DOHH2 (cell line): ENCODE measurements at regions not wholly inside any gene's neighbourhood (a gene's known extent, or its start where the extent isn't known, plus 50 kb on each side); places are given as distances from the start of the nearest gene placed in this dataset.
"Not testable (repeated sequence)": the region's sequence is repeated elsewhere in the genome, so short reads cannot be mapped to it uniquely, and the experiment has no call there.

Source experiments
- H3F3A ChIP-seq: fragments of 200-600 bp; sonication (generic), shearing (Covaris generic); 2 replicates; pipeline ENCODE4 v1.6.0; 2016; ENCODE audit warnings: antibody characterized with exemption, mild to moderate bottlenecking; ENCODE audit not compliant: control insufficient read depth, insufficient read depth
- H3K27ac ChIP-seq: fragments of 200-600 bp; sonication (generic); 2 replicates; pipeline ENCODE4 v1.5.1; 2014; ENCODE audit warnings: low read depth, mild to moderate bottlenecking, low read length, moderate library complexity
- H3K27me3 ChIP-seq: fragments of 200-600 bp; sonication (generic); 2 replicates; pipeline ENCODE4 v1.6.1; 2014; ENCODE audit warnings: mild to moderate bottlenecking, low read length, mixed read lengths; ENCODE audit not compliant: control insufficient read depth
- H3K36me3 ChIP-seq: fragments of 200-600 bp; sonication (generic); 2 replicates; pipeline ENCODE4 v1.6.1; 2014; ENCODE audit warnings: mild to moderate bottlenecking, low read length, moderate library complexity, mixed read lengths; ENCODE audit not compliant: control insufficient read depth
- H3K4me1 ChIP-seq: fragments of 200-600 bp; sonication (generic); 2 replicates; pipeline ENCODE4 v1.6.1; 2014; ENCODE audit warnings: mild to moderate bottlenecking, low read length, mixed read lengths; ENCODE audit not compliant: control insufficient read depth
- H3K4me2 ChIP-seq: fragments of 200-600 bp; sonication (generic); 2 replicates; pipeline ENCODE4 v1.6.0; 2014; ENCODE audit warnings: mild to moderate bottlenecking, low read length, moderate library complexity
- H3K4me3 ChIP-seq: fragments of 200-600 bp; sonication (generic); 2 replicates; pipeline ENCODE4 v1.5.1; 2014; ENCODE audit warnings: mild to moderate bottlenecking, low read length, mixed read lengths
- H3K79me2 ChIP-seq: fragments of 200-600 bp; sonication (generic); 2 replicates; pipeline ENCODE4 v1.6.1; 2014; ENCODE audit warnings: mild to moderate bottlenecking, low read length, mixed read lengths; ENCODE audit not compliant: control insufficient read depth
- H3K9me2 ChIP-seq: fragments of 200-600 bp; sonication (generic); replicated peaks from 2 replicates; pipeline ENCODE4 v1.6.1; 2014; ENCODE audit warnings: mild to moderate bottlenecking, low read length, mixed read lengths; ENCODE audit not compliant: control insufficient read depth
- H3K9me3 ChIP-seq: fragments of 200-600 bp; sonication (generic); 2 replicates; pipeline ENCODE4 v1.6.1; 2014; ENCODE audit warnings: antibody characterized with exemption, low read length, mixed read lengths; ENCODE audit not compliant: control insufficient read depth, insufficient read depth
- H4K20me1 ChIP-seq: fragments of 200-600 bp; sonication (generic); 2 replicates; pipeline ENCODE4 v1.6.0; 2014; ENCODE audit warnings: low read depth, mild to moderate bottlenecking, antibody characterized with exemption, low read length, moderate library complexity; ENCODE audit not compliant: control insufficient read depth, insufficient read depth
- EZH2phosphoT487 ChIP-seq: fragments of 200-600 bp; sonication (generic); IDR thresholded peaks from 2 replicates; pipeline ENCODE4 v1.6.1; 2017; ENCODE audit warnings: borderline replicate concordance, mild to moderate bottlenecking, antibody characterized with exemption, low read length, moderate library complexity, mixed read lengths
- TF ChIP-seq, protein P1 (sequence below): fragments of 200-600 bp; sonication (generic); IDR thresholded peaks from one replicate; pipeline ENCODE4 v1.5.1; 2014; ENCODE audit warnings: antibody characterized with exemption, mild to moderate bottlenecking, low read depth, low read length; ENCODE audit not compliant: poor library complexity, severe bottlenecking

DNA sequence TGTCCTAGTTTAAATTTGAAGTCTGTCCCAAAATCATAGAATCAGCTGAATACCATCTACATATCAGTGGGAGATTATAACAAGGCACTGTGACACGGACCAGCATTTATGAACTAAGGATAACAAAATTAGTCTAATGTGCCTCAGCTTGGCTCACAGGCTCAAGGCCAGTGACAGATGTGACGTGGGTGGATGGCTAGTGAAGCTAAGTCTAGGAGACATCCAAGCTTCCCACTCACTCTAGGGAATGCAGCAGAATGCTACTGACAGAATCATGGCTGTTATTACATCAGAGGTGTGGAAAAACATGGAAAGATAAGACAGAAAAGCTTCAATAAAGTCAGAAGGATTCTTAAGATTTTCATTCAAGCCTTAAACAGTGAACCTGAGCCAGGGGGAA lies 329.9 kb downstream of the NAF1 start:
- no peaks in the 10 kb centered on the region for H3K9me3 ChIP-seq
- H3K4me2 ChIP-seq: no peak overlapping the region
- no peak overlapping the region for H3K27ac ChIP-seq
- H3K4me3 ChIP-seq: no peak overlapping the region
- H3F3A ChIP-seq: no peaks in the 10 kb centered on the region
- TF ChIP-seq, protein P1, sequence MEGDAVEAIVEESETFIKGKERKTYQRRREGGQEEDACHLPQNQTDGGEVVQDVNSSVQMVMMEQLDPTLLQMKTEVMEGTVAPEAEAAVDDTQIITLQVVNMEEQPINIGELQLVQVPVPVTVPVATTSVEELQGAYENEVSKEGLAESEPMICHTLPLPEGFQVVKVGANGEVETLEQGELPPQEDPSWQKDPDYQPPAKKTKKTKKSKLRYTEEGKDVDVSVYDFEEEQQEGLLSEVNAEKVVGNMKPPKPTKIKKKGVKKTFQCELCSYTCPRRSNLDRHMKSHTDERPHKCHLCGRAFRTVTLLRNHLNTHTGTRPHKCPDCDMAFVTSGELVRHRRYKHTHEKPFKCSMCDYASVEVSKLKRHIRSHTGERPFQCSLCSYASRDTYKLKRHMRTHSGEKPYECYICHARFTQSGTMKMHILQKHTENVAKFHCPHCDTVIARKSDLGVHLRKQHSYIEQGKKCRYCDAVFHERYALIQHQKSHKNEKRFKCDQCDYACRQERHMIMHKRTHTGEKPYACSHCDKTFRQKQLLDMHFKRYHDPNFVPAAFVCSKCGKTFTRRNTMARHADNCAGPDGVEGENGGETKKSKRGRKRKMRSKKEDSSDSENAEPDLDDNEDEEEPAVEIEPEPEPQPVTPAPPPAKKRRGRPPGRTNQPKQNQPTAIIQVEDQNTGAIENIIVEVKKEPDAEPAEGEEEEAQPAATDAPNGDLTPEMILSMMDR: no peak
- no peaks in the 10 kb centered on the region for H3K4me1 ChIP-seq
- H3K36me3 ChIP-seq: no peaks in the 10 kb centered on the region
- no peaks in the 10 kb centered on the region for H4K20me1 ChIP-seq
- H3K79me2 ChIP-seq: no peaks in the 10 kb centered on the region
- H3K9me2 ChIP-seq: no peaks in the 10 kb centered on the region; the same call in 1 of the 2 replicates
- no peaks in the 10 kb centered on the region for H3K27me3 ChIP-seq

DNA sequence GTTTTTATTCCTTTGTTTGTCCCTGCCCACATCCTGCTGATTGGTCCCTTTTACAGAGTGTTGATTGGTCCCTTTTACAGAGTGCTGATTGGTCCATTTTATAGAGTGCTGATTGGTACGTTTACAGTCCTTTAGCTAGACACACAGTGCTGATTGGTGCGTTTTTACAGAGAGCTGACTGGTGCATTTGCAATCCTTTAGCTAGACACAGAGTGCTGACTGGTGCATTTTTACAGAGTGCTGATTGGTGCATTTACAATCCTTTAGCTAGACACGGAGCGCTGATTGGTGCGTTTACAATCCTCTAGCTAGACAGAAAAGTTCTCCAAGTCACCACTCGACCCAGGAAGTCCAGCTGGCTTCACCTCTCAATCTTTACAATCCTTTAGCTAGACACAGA lies 330.4 kb downstream of the NAF1 start:
- not testable (repeated sequence) for H3K9me3 ChIP-seq, H3K36me3 ChIP-seq, H3K4me3 ChIP-seq, H4K20me1 ChIP-seq, H3K9me2 ChIP-seq, H3F3A ChIP-seq, H3K79me2 ChIP-seq, H3K4me1 ChIP-seq, H3K4me2 ChIP-seq, H3K27ac ChIP-seq, H3K27me3 ChIP-seq

DNA sequence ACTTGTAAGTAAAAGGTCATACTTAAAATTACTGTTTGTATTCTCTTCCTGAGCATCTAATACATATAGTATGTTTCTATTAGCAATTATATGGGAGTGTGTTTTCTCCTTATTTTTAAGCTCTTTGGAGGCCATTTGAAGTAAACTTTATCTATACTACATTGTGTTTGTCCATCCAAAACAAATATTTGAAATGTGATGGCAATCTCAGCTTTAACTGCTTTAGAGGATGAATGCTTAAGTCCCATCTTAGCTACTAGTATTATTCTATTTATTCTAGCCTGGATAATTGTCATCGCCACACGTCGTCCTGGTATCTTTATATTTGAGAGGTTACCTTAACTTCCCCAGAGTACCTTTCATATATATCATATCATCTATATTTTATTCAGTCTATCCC lies 335.8 kb downstream of the NAF1 start:
- no peak for TF ChIP-seq EZH2phosphoT487
- TF ChIP-seq, protein P1: no peak
- Histone ChIP-seq H3F3A (no peaks in the 10 kb centered on the region), H3K27ac (no peak overlapping the region), H3K4me2 (no peak overlapping the region), H3K9me2 (no peaks in the 10 kb centered on the region), H3K4me3 (no peak overlapping the region), H3K79me2 (no peaks in the 10 kb centered on the region), H4K20me1 (no peaks in the 10 kb centered on the region), H3K4me1 (no peaks in the 10 kb centered on the region), H3K36me3 (no peaks in the 10 kb centered on the region), H3K27me3 (no peaks in the 10 kb centered on the region), H3K9me3 (no peaks in the 10 kb centered on the region)

DNA sequence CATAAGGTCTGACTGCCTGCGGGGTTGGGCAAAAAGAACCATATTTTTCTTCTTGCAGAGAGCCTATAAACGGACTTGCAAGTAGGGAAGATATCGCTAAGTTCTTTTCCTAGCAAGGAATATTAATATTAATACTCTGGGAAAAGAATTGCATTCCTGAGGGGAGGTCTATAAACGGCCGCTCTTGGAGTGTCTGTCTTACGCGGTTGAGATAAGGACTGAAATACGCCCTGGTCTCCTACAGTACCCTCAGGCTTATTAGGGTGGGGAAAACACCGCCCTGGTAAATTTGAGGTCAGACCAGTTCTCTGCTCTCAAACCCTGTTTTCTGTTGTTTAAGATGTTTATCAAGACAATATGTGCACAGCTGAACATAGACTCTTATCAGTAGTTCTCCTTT lies 349.3 kb downstream of the NAF1 start:
- H3K27ac ChIP-seq, H3F3A ChIP-seq, H3K4me3 ChIP-seq, H3K27me3 ChIP-seq, H4K20me1 ChIP-seq, H3K4me2 ChIP-seq, H3K4me1 ChIP-seq, H3K9me2 ChIP-seq, H3K79me2 ChIP-seq, H3K36me3 ChIP-seq, H3K9me3 ChIP-seq: not testable (repeated sequence)
